T-cell (primary cell): ENCODE measurements at regions not wholly inside any gene's neighbourhood (a gene's known extent, or its start where the extent isn't known, plus 50 kb on each side); places are given as distances from the start of the nearest gene placed in this dataset.

Source experiments
- ATAC-seq, 4 experiments: fragments of 200-7000 bp in 3 of 4; fragments of 150-1000 bp in 1 of 4; cut with Tn5 transposase; replicated peaks in 1 of 4; 1 replicate in 3 of 4; 2 replicates in 1 of 4; pipeline ENCODE4 v1.10.0; 2021; ENCODE audit warnings: moderate library complexity in 3 of 4, mild to moderate bottlenecking in 2 of 4, moderate number of reproducible peaks in 1 of 4
- CTCF ChIA-PET, 2 donors: fragments of 300-600 bp; sonication (Branson Sonifier 250); formaldehyde crosslinking; loops; one replicate each; lab custom pipeline; 2022; ENCODE audit warnings: antibody characterized with exemption in 2 of 2; lab: Charles Lee
- POLR2A ChIA-PET, 2 donors: fragments of 300-600 bp; sonication (Branson Sonifier 250); formaldehyde crosslinking; loops; one replicate each; lab custom pipeline; 2022; ENCODE audit warnings: antibody characterized with exemption in 2 of 2; lab: Charles Lee
- DNase-seq, 35 experiments: peaks; one replicate each; pipeline versions ENCODE4 v3.0.0 to v3.0.0-alpha.2; 2013 to 2023
- H3K27ac ChIP-seq: one replicate; pipeline ENCODE4 v1.5.1; 2013; ENCODE audit warnings: low read length
- H3K27me3 ChIP-seq, 2 experiments: replicated peaks in 1 of 2; 1 replicate in 1 of 2; 2 replicates in 1 of 2; pipeline versions ENCODE4 v1.6.1 to v1.7.0; 2013; ENCODE audit warnings: low read length in 1 of 2, mixed read lengths in 1 of 2; ENCODE audit not compliant: control insufficient read depth in 2 of 2, insufficient read depth in 2 of 2; ENCODE audit errors: extremely low read depth in 1 of 2
- H3K36me3 ChIP-seq, 2 donors: 1 replicate in 1 of 2; 2 replicates in 1 of 2; pipeline versions ENCODE4 v1.6.1 to v1.7.0; 2013; ENCODE audit warnings: low read length in 1 of 2; ENCODE audit not compliant: control insufficient read depth in 2 of 2, insufficient read depth in 1 of 2; ENCODE audit errors: extremely low read depth in 1 of 2
- H3K4me1 ChIP-seq, 2 experiments: 1 replicate in 1 of 2; 2 replicates in 1 of 2; pipeline versions ENCODE4 v1.6.1 to v1.7.0; 2013; ENCODE audit warnings: low read length in 2 of 2, mixed read lengths in 1 of 2; ENCODE audit not compliant: insufficient read depth in 2 of 2, control insufficient read depth in 1 of 2; ENCODE audit errors: extremely low read depth in 1 of 2
- H3K4me3 ChIP-seq, 2 donors: 1 replicate in 1 of 2; 2 replicates in 1 of 2; pipeline versions ENCODE4 v1.5.1 to v1.7.0; 2013; ENCODE audit warnings: mild to moderate bottlenecking in 2 of 2, low read length in 1 of 2, moderate library complexity in 1 of 2; ENCODE audit not compliant: control insufficient read depth in 1 of 2; ENCODE audit errors: extremely low read depth in 1 of 2
- H3K9me3 ChIP-seq: 2 replicates; pipeline ENCODE4 v1.7.0; 2013
- H3K27ac Mint-ChIP-seq, 2 donors: one replicate each; pipeline ENCODE4 v1.8.0; 2020 to 2021; ENCODE audit warnings: mild to moderate bottlenecking in 2 of 2, mixed read lengths in 2 of 2
- H3K27me3 Mint-ChIP-seq, 2 donors: one replicate each; pipeline ENCODE4 v1.8.0; 2021 to 2022; ENCODE audit warnings: mixed read lengths in 2 of 2
- H3K36me3 Mint-ChIP-seq: one replicate; pipeline ENCODE4 v1.8.0; 2021; ENCODE audit warnings: mixed read lengths
- H3K4me1 Mint-ChIP-seq, 3 donors: one replicate each; pipeline ENCODE4 v1.8.0; 2020 to 2022; ENCODE audit warnings: mixed read lengths in 3 of 3, mild to moderate bottlenecking in 1 of 3
- H3K4me3 Mint-ChIP-seq, 3 donors: one replicate each; pipeline ENCODE4 v1.8.0; 2020 to 2022; ENCODE audit warnings: mild to moderate bottlenecking in 3 of 3, mixed read lengths in 3 of 3, moderate library complexity in 3 of 3
- H3K9me3 Mint-ChIP-seq, 3 donors: one replicate each; pipeline ENCODE4 v1.8.0; 2020 to 2022; ENCODE audit warnings: mixed read lengths in 3 of 3
- WGBS: methylation state at CpG from one replicate; pipeline ENCODE4 v1.1.5; 2013; ENCODE audit warnings: missing lambda C conversion rate; ENCODE audit not compliant: insufficient coverage; 5-methylcytosine and 5-hydroxymethylcytosine counted together

GRCh38 chr3:40846451-40846850 is 321.7 kb downstream of the ZNF621 start:
- Mint-ChIP-seq H3K27ac (no peak overlapping the region), H3K36me3 (no peaks in the 10 kb centered on the region), H3K27me3 (no peaks in the 10 kb centered on the region), H3K9me3 (no peaks in the 10 kb centered on the region), H3K4me1 (peaks cover 0 to 2% (median 2%) of the 10 kb centered on the region in 3 donors), H3K4me3 (no peak overlapping the region)
- no CpG with 5 or more reads among the region's 1 CpG for WGBS
- no peaks in the 10 kb centered on the region for H3K4me1 ChIP-seq
- ATAC-seq (no peak), DNase-seq (no peak)
- POLR2A ChIA-PET = no interaction called here
- H3K4me3 ChIP-seq = no peak overlapping the region
- CTCF ChIA-PET = no interaction called here
- H3K27ac ChIP-seq = no peak overlapping the region
- peaks cover 0 to 6% of the 10 kb centered on the region in 2 experiments for H3K27me3 ChIP-seq
- H3K9me3 ChIP-seq = no peaks in the 10 kb centered on the region
- H3K36me3 ChIP-seq = no peaks in the 10 kb centered on the region

DNA sequence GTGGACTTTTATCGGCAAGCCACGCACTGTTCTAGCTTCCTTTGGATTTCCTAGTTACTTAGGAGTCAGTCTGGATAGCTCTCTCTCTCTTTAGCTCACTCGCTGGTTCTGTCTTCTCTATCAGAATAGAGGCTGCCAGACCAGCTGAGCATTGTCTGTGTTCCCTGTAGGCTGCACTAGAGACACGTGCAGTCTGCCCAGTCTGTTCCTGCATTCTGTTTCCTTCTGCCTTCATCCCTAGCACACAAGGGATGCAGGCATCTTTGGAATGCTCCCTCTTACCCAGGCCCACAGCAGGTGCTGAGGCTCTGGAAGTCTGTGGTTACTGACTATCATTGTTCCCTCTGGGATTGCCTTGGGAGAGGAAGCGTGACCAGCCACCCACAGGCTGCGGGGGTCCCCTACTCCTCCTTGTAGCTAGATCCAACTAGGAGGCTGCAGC is 322.8 kb downstream of the ZNF621 start:
- H3K27ac ChIP-seq = no peak overlapping the region
- Mint-ChIP-seq H3K27me3 (no peaks in the 10 kb centered on the region), H3K4me3 (no peak overlapping the region), H3K4me1 (peaks cover 0 to 2% (median 2%) of the 10 kb centered on the region in 3 donors), H3K27ac (no peak overlapping the region), H3K9me3 (no peaks in the 10 kb centered on the region), H3K36me3 (no peaks in the 10 kb centered on the region)
- H3K27me3 ChIP-seq = peaks cover 0 to 6% of the 10 kb centered on the region in 2 experiments
- no peaks in the 10 kb centered on the region for H3K9me3 ChIP-seq
- CTCF ChIA-PET = no interaction called here
- WGBS = 41% methylated on average over 2 of the region's 6 CpGs
- no peaks in the 10 kb centered on the region for H3K4me1 ChIP-seq
- DNase-seq (no peak), ATAC-seq (no peak)
- POLR2A ChIA-PET = no interaction called here
- H3K4me3 ChIP-seq = no peak overlapping the region
- no peaks in the 10 kb centered on the region for H3K36me3 ChIP-seq

- Histone ChIP-seq H3K4me1 (no peaks in the 10 kb centered on the region), H3K36me3 (no peaks in the 10 kb centered on the region), H3K27ac (no peak overlapping the region), H3K27me3 (peaks cover 0 to 6% of the 10 kb centered on the region in 2 experiments), H3K4me3 (no peak overlapping the region), H3K9me3 (no peaks in the 10 kb centered on the region)
- ChIA-PET CTCF (no interaction called here), POLR2A (no interaction called here)
- peaks cover 0 to 2% (median 2%) of the 10 kb centered on the region in 3 donors for H3K4me1 Mint-ChIP-seq
- H3K4me3 Mint-ChIP-seq = no peak overlapping the region
- H3K27me3 Mint-ChIP-seq = no peaks in the 10 kb centered on the region
- DNase-seq (no peak), ATAC-seq (no peak)
- no peak overlapping the region for H3K27ac Mint-ChIP-seq
- no peaks in the 10 kb centered on the region for H3K36me3 Mint-ChIP-seq
- no peaks in the 10 kb centered on the region for H3K9me3 Mint-ChIP-seq
- WGBS = 100% methylated on average over 1 of the region's 2 CpGs
Observed at GRCh38 chr3:40848421-40848820, 323.7 kb downstream of the ZNF621 start.

DNA sequence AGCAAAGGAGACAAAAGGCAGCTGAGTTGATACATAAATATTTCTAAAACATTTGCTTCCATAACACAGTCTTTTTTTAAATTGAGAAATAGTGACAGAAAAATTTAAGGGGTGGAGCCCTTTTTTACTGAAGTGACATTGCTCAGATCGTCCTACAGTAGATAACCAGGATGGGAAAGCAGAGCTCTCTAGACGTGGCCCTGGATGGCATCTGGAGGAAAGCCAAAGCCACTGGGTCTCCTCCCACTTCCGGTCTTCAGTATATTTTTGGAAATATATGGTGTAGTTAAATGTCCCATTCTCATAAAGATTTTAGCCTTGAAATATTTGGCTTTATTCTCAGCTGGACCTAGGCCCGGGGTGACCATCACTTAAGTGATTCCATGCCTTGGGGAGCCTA is 326.1 kb downstream of the ZNF621 start:
- CTCF ChIA-PET = interaction anchor here in 1 of 2 donors (0.6 kb wide), 1 partner anchor 9 kb away, joined by 3 read pairs; no protein-coding TSS in a partner anchor
- Histone ChIP-seq H3K36me3 (no peaks in the 10 kb centered on the region), H3K4me1 (no peaks in the 10 kb centered on the region), H3K9me3 (no peaks in the 10 kb centered on the region), H3K27ac (no peak overlapping the region), H3K27me3 (peaks cover 0 to 6% of the 10 kb centered on the region in 2 experiments), H3K4me3 (no peak overlapping the region)
- Mint-ChIP-seq H3K9me3 (no peaks in the 10 kb centered on the region), H3K4me1 (peaks cover 0 to 2% (median 2%) of the 10 kb centered on the region in 3 donors), H3K27ac (no peak overlapping the region), H3K27me3 (no peaks in the 10 kb centered on the region), H3K4me3 (no peak overlapping the region), H3K36me3 (no peaks in the 10 kb centered on the region)
- ATAC-seq = no peak
- DNase-seq = no peak
- POLR2A ChIA-PET = no interaction called here
- 86% methylated on average over 1 of the region's 4 CpGs for WGBS

GRCh38 chr3:40851836-40852235 is 327.1 kb downstream of the ZNF621 start:
- no peaks in the 10 kb centered on the region for H3K4me1 ChIP-seq
- ATAC-seq = no peak
- no peak for DNase-seq
- Mint-ChIP-seq H3K4me3 (no peak overlapping the region), H3K36me3 (no peaks in the 10 kb centered on the region), H3K27ac (no peak overlapping the region), H3K27me3 (no peaks in the 10 kb centered on the region), H3K9me3 (no peaks in the 10 kb centered on the region), H3K4me1 (peaks cover 0 to 2% (median 2%) of the 10 kb centered on the region in 3 donors)
- no peak overlapping the region for H3K4me3 ChIP-seq
- no peaks in the 10 kb centered on the region for H3K9me3 ChIP-seq
- WGBS = 71% methylated on average over 1 of the region's 3 CpGs
- H3K36me3 ChIP-seq = no peaks in the 10 kb centered on the region
- POLR2A ChIA-PET = no interaction called here
- peaks cover 0 to 6% of the 10 kb centered on the region in 2 experiments for H3K27me3 ChIP-seq
- CTCF ChIA-PET = no interaction called here
- H3K27ac ChIP-seq = no peak overlapping the region

GRCh38 chr3:40852712-40853111 is 328.0 kb downstream of the ZNF621 start:
- Mint-ChIP-seq H3K27ac (no peak overlapping the region), H3K4me1 (peaks cover 0 to 2% (median 2%) of the 10 kb centered on the region in 3 donors), H3K27me3 (no peaks in the 10 kb centered on the region), H3K9me3 (no peaks in the 10 kb centered on the region), H3K4me3 (no peak overlapping the region), H3K36me3 (no peaks in the 10 kb centered on the region)
- DNase-seq (no peak), ATAC-seq (no peak)
- Histone ChIP-seq H3K4me3 (no peak overlapping the region), H3K4me1 (no peaks in the 10 kb centered on the region), H3K27me3 (peaks cover 0 to 3% of the 10 kb centered on the region in 2 experiments), H3K27ac (no peak overlapping the region), H3K36me3 (no peaks in the 10 kb centered on the region), H3K9me3 (no peaks in the 10 kb centered on the region)
- 80% methylated on average over 1 of the region's 2 CpGs for WGBS
- CTCF ChIA-PET = no interaction called here
- POLR2A ChIA-PET = no interaction called here

GRCh38 chr3:40853474-40853873 is 328.7 kb downstream of the ZNF621 start:
- Mint-ChIP-seq H3K27me3 (peaks cover 0 to 2% of the 10 kb centered on the region in 2 donors), H3K4me3 (no peak overlapping the region), H3K9me3 (no peaks in the 10 kb centered on the region), H3K27ac (no peak overlapping the region), H3K36me3 (no peaks in the 10 kb centered on the region), H3K4me1 (peaks cover 0 to 2% (median 2%) of the 10 kb centered on the region in 3 donors)
- ATAC-seq = no peak
- ChIA-PET CTCF (no interaction called here), POLR2A (no interaction called here)
- H3K27ac ChIP-seq = no peak overlapping the region
- no peaks in the 10 kb centered on the region for H3K27me3 ChIP-seq
- DNase-seq = no peak
- no peaks in the 10 kb centered on the region for H3K36me3 ChIP-seq
- no peak overlapping the region for H3K4me3 ChIP-seq
- WGBS = no CpG with 5 or more reads among the region's 4 CpGs
- H3K4me1 ChIP-seq = no peaks in the 10 kb centered on the region
- no peaks in the 10 kb centered on the region for H3K9me3 ChIP-seq
